LNCAP (cell line): ENCODE measurements at regions not wholly inside any gene's neighbourhood (a gene's known extent, or its start where the extent isn't known, plus 50 kb on each side); places are given as distances from the start of the nearest gene placed in this dataset.

Source experiments
- CTCF ChIP-seq: fragments of 450-650 bp; IDR thresholded peaks from 2 replicates; pipeline ENCODE4 v1.5.1; 2017; ENCODE audit warnings: mild to moderate bottlenecking

- no peak for TF ChIP-seq CTCF
Measured at GRCh38 chr2:65669574-65669973, 237.2 kb upstream of the SPRED2 start.

GRCh38 chr2:65668744-65669143 is 236.3 kb upstream of the SPRED2 start:
- TF ChIP-seq CTCF, result no peak

GRCh38 chr2:65666156-65666725 is 233.8 kb upstream of the SPRED2 start:
- no peak for TF ChIP-seq CTCF

GRCh38 chr2:65664931-65665330 is 232.5 kb upstream of the SPRED2 start:
- TF ChIP-seq CTCF, result no peak

GRCh38 chr2:65663831-65664407 is 231.5 kb upstream of the SPRED2 start:
- TF ChIP-seq CTCF, result no peak

- TF ChIP-seq CTCF, result no peak
Measured at GRCh38 chr2:65662654-65663432, 230.4 kb upstream of the SPRED2 start.

GRCh38 chr2:65661980-65662653 is 229.7 kb upstream of the SPRED2 start:
- TF ChIP-seq CTCF, result no peak
